ENCODE measurements at regions not wholly inside any gene's neighbourhood (a gene's known extent, or its start where the extent isn't known, plus 50 kb on each side); places are given as distances from the start of the nearest gene placed in this dataset.

DNA sequence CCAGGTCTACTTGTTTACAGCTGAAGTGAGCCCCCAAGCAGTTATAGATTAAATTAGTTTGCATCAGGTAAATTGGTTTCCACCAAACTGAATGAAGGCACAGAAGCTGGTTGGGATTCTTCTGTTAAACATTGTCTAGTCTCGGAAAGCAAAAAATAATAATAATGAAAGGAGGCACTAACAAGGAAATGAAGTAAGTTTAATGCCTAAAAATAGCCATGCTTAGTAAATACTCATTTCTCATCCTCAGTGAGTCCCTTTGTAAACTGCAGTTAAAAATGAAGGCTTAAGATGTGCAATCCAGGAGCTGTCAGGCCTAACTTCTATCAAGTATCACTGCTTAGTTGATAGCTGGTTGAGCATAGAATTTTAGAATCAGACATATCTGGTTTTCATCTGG is 113.5 kb downstream of the BTG1 start:
- H3K4me1 ChIP-seq = peaks cover 24 to 38% (median 38%) of the 10 kb centered on the region in 3 donors
- H3K36me3 ChIP-seq = no peaks in the 10 kb centered on the region
- no peaks in the 10 kb centered on the region for H3K9me3 ChIP-seq
- H3K27ac ChIP-seq = no peak overlapping the region
- no peak overlapping the region for H3K4me3 ChIP-seq
- intact Hi-C loops (cut with DNase I) = no loop called here
- DNase-seq (no peak), ATAC-seq (no peak), FAIRE-seq (no peak)
- TF ChIP-seq, protein P1, sequence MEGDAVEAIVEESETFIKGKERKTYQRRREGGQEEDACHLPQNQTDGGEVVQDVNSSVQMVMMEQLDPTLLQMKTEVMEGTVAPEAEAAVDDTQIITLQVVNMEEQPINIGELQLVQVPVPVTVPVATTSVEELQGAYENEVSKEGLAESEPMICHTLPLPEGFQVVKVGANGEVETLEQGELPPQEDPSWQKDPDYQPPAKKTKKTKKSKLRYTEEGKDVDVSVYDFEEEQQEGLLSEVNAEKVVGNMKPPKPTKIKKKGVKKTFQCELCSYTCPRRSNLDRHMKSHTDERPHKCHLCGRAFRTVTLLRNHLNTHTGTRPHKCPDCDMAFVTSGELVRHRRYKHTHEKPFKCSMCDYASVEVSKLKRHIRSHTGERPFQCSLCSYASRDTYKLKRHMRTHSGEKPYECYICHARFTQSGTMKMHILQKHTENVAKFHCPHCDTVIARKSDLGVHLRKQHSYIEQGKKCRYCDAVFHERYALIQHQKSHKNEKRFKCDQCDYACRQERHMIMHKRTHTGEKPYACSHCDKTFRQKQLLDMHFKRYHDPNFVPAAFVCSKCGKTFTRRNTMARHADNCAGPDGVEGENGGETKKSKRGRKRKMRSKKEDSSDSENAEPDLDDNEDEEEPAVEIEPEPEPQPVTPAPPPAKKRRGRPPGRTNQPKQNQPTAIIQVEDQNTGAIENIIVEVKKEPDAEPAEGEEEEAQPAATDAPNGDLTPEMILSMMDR (IDR thresholded peaks at IDR 0.05) = no peak
- no peaks in the 10 kb centered on the region for H3K27me3 ChIP-seq
- 33 to 72% methylated on average over 1 of the region's 1 CpG for WGBS, 2 donors

DNA sequence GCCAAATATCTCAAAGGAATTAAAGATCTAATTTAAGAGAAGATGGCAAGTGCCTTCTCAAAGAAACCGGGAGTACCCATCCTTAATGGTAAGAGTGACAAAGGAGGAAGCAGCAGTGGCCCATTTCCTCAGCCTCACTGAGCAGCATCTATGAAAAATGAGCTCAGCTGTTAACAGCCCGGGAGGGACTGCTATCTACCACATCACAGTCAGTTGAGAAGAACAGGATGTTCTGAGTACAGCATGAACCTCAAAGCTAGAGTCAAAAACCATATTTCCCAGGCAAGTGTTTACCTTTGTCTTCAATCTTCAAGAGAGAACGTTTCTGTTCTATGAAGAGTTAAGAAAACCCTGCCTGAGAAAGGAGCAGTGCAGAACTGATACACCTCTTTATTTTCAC is 115.0 kb downstream of the BTG1 start:
- FAIRE-seq (no peak), ATAC-seq (peak; percentile 56 to 81 (median 68)), DNase-seq (peak in 1 of 6 donors; percentile 23)
- Histone ChIP-seq H3K4me1 (peaks cover 22 to 38% (median 31%) of the 10 kb centered on the region in 3 donors), H3K4me3 (no peak overlapping the region), H3K27me3 (no peaks in the 10 kb centered on the region), H3K27ac (peak overlapping the region in 3 of 4 donors; percentile 22 to 54 (median 25)), H3K9me3 (no peaks in the 10 kb centered on the region), H3K36me3 (no peaks in the 10 kb centered on the region)
- WGBS, 2 donors = 17 to 23% methylated on average over 3 of the region's 3 CpGs
- TF ChIP-seq, protein P1 (IDR thresholded peaks at IDR 0.05) = no peak
- intact Hi-C loops (cut with DNase I) = no loop called here

DNA sequence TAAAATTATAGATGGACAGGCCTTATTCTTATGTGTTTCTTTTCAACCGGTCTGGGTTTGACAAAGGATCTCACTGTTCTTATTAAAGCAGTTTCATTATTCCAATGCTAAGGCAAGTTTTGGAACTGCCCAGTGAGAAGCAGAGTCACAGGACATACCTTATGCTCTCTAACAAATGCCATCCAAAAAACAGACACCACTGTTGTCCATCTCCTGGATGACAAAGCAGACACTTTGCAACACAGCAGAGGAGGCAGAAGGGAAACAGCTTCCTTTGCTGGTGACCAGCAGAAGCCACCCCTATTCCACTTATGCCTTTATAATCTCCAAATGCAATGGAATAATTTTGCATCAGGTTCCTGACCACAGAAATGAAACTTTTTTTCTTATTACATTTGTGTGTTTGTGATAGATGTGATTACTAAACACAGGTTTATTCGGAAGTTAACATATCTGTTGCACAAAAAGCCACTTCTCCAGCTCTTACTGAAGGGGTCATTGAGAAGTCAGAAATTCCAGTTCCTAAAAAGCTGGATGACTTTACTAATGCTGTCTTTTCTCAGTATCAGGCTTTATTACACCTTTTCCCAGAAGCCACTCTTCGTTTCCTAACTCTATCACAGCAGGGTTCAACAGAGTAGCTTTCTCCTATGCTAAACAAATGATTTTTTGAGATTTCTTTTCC is 115.6 kb downstream of the BTG1 start:
- peak overlapping the region in 2 of 4 donors; percentile 25 to 54 for H3K27ac ChIP-seq
- H3K27me3 ChIP-seq = no peaks in the 10 kb centered on the region
- no peaks in the 10 kb centered on the region for H3K36me3 ChIP-seq
- H3K9me3 ChIP-seq = no peaks in the 10 kb centered on the region
- WGBS, 2 donors = 66 to 81% methylated on average over 3 of the region's 3 CpGs
- no peak overlapping the region for H3K4me3 ChIP-seq
- TF ChIP-seq, protein P1 (IDR thresholded peaks at IDR 0.05) = no peak
- intact Hi-C loops (cut with DNase I) = no loop called here
- H3K4me1 ChIP-seq = peaks cover 16 to 33% (median 28%) of the 10 kb centered on the region in 3 donors
- no peak for FAIRE-seq
- DNase-seq = no peak
- ATAC-seq = no peak

DNA sequence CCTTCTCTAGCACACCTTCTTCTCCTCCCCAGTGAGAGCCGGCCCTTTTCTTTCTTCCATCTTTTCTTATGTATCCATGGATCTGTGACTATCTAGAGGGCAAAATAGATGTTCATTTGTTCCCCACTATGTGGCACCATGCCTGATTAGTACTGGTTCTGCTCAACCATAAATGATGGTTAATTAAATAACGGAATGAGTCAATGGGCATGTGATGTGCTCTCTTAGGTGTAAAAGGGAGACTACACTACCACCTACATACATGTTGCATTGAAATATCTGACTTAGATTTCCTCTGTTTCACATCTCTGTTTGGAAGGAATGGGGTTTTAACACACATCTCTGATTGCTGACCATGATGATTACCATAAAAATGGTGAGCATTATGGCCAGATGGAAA is 116.5 kb downstream of the BTG1 start:
- intact Hi-C loops (cut with DNase I) = no loop called here
- H3K4me3 ChIP-seq = no peak overlapping the region
- H3K4me1 ChIP-seq = peaks cover 9 to 26% (median 21%) of the 10 kb centered on the region in 3 donors
- H3K27ac ChIP-seq = no peak overlapping the region
- no peak for DNase-seq
- no peaks in the 10 kb centered on the region for H3K27me3 ChIP-seq
- TF ChIP-seq, protein P1 (IDR thresholded peaks at IDR 0.05) = no peak
- no peaks in the 10 kb centered on the region for H3K9me3 ChIP-seq
- 90 to 94% methylated on average over 2 of the region's 2 CpGs for WGBS, 2 donors
- no peak for ATAC-seq
- no peak for FAIRE-seq
- no peaks in the 10 kb centered on the region for H3K36me3 ChIP-seq

DNA sequence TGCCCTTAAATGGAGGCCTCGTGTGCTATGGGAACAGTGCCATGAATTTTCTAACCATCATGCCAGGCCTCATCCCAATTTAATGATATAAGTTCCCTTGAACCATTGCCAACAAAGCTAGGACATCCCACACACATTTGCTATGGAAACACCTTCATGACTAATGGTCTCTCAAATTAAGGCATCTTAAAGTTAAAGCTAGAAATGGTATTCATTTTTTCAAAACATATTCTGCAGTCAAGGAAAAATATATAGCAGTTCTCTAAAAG is 117.3 kb downstream of the BTG1 start:
- Histone ChIP-seq H3K9me3 (no peaks in the 10 kb centered on the region), H3K4me1 (peaks cover 2 to 20% (median 13%) of the 10 kb centered on the region in 3 donors), H3K4me3 (no peak overlapping the region), H3K27me3 (no peaks in the 10 kb centered on the region), H3K27ac (no peak overlapping the region), H3K36me3 (no peaks in the 10 kb centered on the region)
- TF ChIP-seq, protein P1 (IDR thresholded peaks at IDR 0.05) = no peak
- ATAC-seq (no peak), DNase-seq (no peak), FAIRE-seq (no peak)
- WGBS, 2 donors = 16 to 24% methylated on average over 1 of the region's 1 CpG
- intact Hi-C loops (cut with DNase I) = no loop called here

Data from pancreas (tissue), 10 donors.